ENCODE measurements at regions not wholly inside any gene's neighbourhood (a gene's known extent, or its start where the extent isn't known, plus 50 kb on each side); places are given as distances from the start of the nearest gene placed in this dataset.

GRCh38 chr9:106769331-106769730 is 93.6 kb upstream of the ZNF462 start:
- no peak for TF ChIP-seq CEBPB (IDR thresholded peaks at IDR 0.05)
- no peak for TF ChIP-seq TEAD4 (IDR thresholded peaks at IDR 0.05)
- no peak for TF ChIP-seq CREB1 (IDR thresholded peaks at IDR 0.05; ENCODE audit: low read depth)

GRCh38 chr9:106771608-106772007 is 91.4 kb upstream of the ZNF462 start:
- TF ChIP-seq TCF12 (IDR thresholded peaks at IDR 0.05; ENCODE audit: low read depth) = no peak
- no peak for TF ChIP-seq EGR1 (IDR thresholded peaks at IDR 0.05)
- TF ChIP-seq CEBPB (IDR thresholded peaks at IDR 0.05) = no peak
- no peak for TF ChIP-seq FOXM1 (IDR thresholded peaks at IDR 0.05; ENCODE audit: borderline replicate concordance, low read depth)
- TF ChIP-seq EP300 (IDR thresholded peaks at IDR 0.05; ENCODE audit: borderline replicate concordance) = no peak
- TF ChIP-seq USF1 (IDR thresholded peaks at IDR 0.05) = no peak

GRCh38 chr9:106772523-106773290 is 90.3 kb upstream of the ZNF462 start:
- TF ChIP-seq NFIC (IDR thresholded peaks at IDR 0.05) = no peak
- TF ChIP-seq EP300 (IDR thresholded peaks at IDR 0.05; ENCODE audit: borderline replicate concordance) = no peak
- TF ChIP-seq USF1 (IDR thresholded peaks at IDR 0.05) = no peak
- no peak for TF ChIP-seq CREB1 (IDR thresholded peaks at IDR 0.05; ENCODE audit: low read depth)
- no peak for TF ChIP-seq TCF12 (IDR thresholded peaks at IDR 0.05; ENCODE audit: low read depth)
- TF ChIP-seq TAF1 (IDR thresholded peaks at IDR 0.05; ENCODE audit: low read depth) = no peak
- no peak for TF ChIP-seq REST (IDR thresholded peaks at IDR 0.05; ENCODE audit: low read depth)
- no peak for TF ChIP-seq MAX (IDR thresholded peaks at IDR 0.05)
- no peak for TF ChIP-seq ZBTB7A (IDR thresholded peaks at IDR 0.05; ENCODE audit: low read depth)
- TF ChIP-seq TEAD4 (IDR thresholded peaks at IDR 0.05) = no peak
- TF ChIP-seq EGR1 (IDR thresholded peaks at IDR 0.05) = no peak
- no peak for TF ChIP-seq RAD21 (IDR thresholded peaks at IDR 0.05; ENCODE audit: low read depth)
- no peak for TF ChIP-seq YY1 (IDR thresholded peaks at IDR 0.05; ENCODE audit: low read depth)
- no peak for TF ChIP-seq CEBPB (IDR thresholded peaks at IDR 0.05)

- TF ChIP-seq ZBTB7A (IDR thresholded peaks at IDR 0.05; ENCODE audit: low read depth) (no peak), USF1 (IDR thresholded peaks at IDR 0.05) (no peak), YY1 (IDR thresholded peaks at IDR 0.05; ENCODE audit: low read depth) (no peak), TAF1 (IDR thresholded peaks at IDR 0.05; ENCODE audit: low read depth) (no peak), CEBPB (IDR thresholded peaks at IDR 0.05) (no peak), EP300 (IDR thresholded peaks at IDR 0.05; ENCODE audit: borderline replicate concordance) (no peak)
Observed at GRCh38 chr9:106773750-106774149, 89.2 kb upstream of the ZNF462 start.

GRCh38 chr9:106775960-106776359 is 87.0 kb upstream of the ZNF462 start:
- TF ChIP-seq REST (IDR thresholded peaks at IDR 0.05; ENCODE audit: low read depth) (no peak), TCF12 (IDR thresholded peaks at IDR 0.05; ENCODE audit: low read depth) (no peak)

- TF ChIP-seq ZBTB7A (IDR thresholded peaks at IDR 0.05; ENCODE audit: low read depth) (no peak), REST (IDR thresholded peaks at IDR 0.05; ENCODE audit: low read depth) (no peak), RAD21 (IDR thresholded peaks at IDR 0.05; ENCODE audit: low read depth) (no peak), USF1 (IDR thresholded peaks at IDR 0.05) (no peak), CEBPB (IDR thresholded peaks at IDR 0.05) (no peak), FOXM1 (IDR thresholded peaks at IDR 0.05; ENCODE audit: borderline replicate concordance, low read depth) (no peak), EP300 (IDR thresholded peaks at IDR 0.05; ENCODE audit: borderline replicate concordance) (no peak), MAX (IDR thresholded peaks at IDR 0.05) (no peak)
Observed at GRCh38 chr9:106779796-106780195, 83.2 kb upstream of the ZNF462 start.
